ENCODE measurements at regions not wholly inside any gene's neighbourhood (a gene's known extent, or its start where the extent isn't known, plus 50 kb on each side); places are given as distances from the start of the nearest gene placed in this dataset.

DNA sequence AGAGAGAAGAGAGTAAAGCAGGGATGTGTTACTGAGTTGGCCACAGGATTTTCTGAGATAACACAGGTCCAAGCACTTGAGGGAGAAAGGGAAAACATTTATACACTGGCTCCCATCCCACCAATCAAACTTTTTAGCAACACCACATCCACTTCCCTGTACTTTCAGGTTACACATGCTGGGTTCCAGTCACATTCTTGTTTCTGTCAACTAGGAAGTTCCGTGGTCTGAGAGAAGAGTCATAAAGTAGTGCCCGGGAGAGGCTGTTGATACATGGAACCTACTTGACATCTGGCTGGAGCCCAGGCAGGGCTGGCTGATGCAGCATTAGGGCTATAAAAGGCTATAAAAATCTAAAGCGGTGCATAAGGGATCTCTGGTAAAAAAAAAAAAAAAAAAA is 473.9 kb upstream of the COX7C start:
- TF ChIP-seq, protein P1, sequence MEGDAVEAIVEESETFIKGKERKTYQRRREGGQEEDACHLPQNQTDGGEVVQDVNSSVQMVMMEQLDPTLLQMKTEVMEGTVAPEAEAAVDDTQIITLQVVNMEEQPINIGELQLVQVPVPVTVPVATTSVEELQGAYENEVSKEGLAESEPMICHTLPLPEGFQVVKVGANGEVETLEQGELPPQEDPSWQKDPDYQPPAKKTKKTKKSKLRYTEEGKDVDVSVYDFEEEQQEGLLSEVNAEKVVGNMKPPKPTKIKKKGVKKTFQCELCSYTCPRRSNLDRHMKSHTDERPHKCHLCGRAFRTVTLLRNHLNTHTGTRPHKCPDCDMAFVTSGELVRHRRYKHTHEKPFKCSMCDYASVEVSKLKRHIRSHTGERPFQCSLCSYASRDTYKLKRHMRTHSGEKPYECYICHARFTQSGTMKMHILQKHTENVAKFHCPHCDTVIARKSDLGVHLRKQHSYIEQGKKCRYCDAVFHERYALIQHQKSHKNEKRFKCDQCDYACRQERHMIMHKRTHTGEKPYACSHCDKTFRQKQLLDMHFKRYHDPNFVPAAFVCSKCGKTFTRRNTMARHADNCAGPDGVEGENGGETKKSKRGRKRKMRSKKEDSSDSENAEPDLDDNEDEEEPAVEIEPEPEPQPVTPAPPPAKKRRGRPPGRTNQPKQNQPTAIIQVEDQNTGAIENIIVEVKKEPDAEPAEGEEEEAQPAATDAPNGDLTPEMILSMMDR (IDR thresholded peaks at IDR 0.05; ENCODE audit: low read depth, low read length, missing input control) = no peak
- TF ChIP-seq JUND (IDR thresholded peaks at IDR 0.05) = no peak
- no peak for TF ChIP-seq RAD21 (IDR thresholded peaks at IDR 0.05)
- TF ChIP-seq, protein P2, sequence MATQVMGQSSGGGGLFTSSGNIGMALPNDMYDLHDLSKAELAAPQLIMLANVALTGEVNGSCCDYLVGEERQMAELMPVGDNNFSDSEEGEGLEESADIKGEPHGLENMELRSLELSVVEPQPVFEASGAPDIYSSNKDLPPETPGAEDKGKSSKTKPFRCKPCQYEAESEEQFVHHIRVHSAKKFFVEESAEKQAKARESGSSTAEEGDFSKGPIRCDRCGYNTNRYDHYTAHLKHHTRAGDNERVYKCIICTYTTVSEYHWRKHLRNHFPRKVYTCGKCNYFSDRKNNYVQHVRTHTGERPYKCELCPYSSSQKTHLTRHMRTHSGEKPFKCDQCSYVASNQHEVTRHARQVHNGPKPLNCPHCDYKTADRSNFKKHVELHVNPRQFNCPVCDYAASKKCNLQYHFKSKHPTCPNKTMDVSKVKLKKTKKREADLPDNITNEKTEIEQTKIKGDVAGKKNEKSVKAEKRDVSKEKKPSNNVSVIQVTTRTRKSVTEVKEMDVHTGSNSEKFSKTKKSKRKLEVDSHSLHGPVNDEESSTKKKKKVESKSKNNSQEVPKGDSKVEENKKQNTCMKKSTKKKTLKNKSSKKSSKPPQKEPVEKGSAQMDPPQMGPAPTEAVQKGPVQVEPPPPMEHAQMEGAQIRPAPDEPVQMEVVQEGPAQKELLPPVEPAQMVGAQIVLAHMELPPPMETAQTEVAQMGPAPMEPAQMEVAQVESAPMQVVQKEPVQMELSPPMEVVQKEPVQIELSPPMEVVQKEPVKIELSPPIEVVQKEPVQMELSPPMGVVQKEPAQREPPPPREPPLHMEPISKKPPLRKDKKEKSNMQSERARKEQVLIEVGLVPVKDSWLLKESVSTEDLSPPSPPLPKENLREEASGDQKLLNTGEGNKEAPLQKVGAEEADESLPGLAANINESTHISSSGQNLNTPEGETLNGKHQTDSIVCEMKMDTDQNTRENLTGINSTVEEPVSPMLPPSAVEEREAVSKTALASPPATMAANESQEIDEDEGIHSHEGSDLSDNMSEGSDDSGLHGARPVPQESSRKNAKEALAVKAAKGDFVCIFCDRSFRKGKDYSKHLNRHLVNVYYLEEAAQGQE (IDR thresholded peaks at IDR 0.05) = no peak
- TF ChIP-seq TAF1 (conservative IDR thresholded peaks at IDR 0.05) = no peak

All from liver (tissue), 3 donors.